GM19238 (cell line): ENCODE measurements at regions not wholly inside any gene's neighbourhood (a gene's known extent, or its start where the extent isn't known, plus 50 kb on each side); places are given as distances from the start of the nearest gene placed in this dataset.
A peak's percentile ranks its signal among the peaks of the same experiment; 100 is the strongest.

Experiments
- DNase-seq: peaks from one replicate; pipeline ENCODE4 v3.0.0; 2011; ENCODE audit warnings: low spot score; ENCODE audit not compliant: insufficient read length

GRCh38 chr5:148708854-148709253, 54.5 kb upstream of the HTR4 start:
- no peak for DNase-seq

- DNase-seq, result no peak
Measured at GRCh38 chr5:148711961-148712360, 57.6 kb upstream of the HTR4 start.

GRCh38 chr5:148713735-148714508, 59.6 kb upstream of the HTR4 start:
- DNase-seq, result no peak

GRCh38 chr5:148716716-148717115, 62.4 kb upstream of the HTR4 start:
- DNase-seq, result no peak

GRCh38 chr5:148717668-148718067, 63.3 kb upstream of the HTR4 start:
- DNase-seq, result no peak

GRCh38 chr5:148719605-148720004, 65.3 kb upstream of the HTR4 start:
- no peak for DNase-seq

GRCh38 chr5:148720257-148720656, 65.9 kb upstream of the HTR4 start:
- no peak for DNase-seq

GRCh38 chr5:148723143-148723542, 68.8 kb upstream of the HTR4 start:
- DNase-seq, result no peak

- no peak for DNase-seq
Measured at GRCh38 chr5:148725675-148726074, 71.3 kb upstream of the HTR4 start.

- DNase-seq, result no peak
Measured at GRCh38 chr5:148729182-148729581, 74.9 kb upstream of the HTR4 start.

- no peak for DNase-seq
Measured at GRCh38 chr5:148730270-148730669, 75.9 kb upstream of the HTR4 start.

GRCh38 chr5:148730942-148731898, 76.9 kb upstream of the HTR4 start:
- DNase-seq, result peak; percentile 20

- DNase-seq, result no peak
Measured at GRCh38 chr5:148732692-148733091, 78.4 kb upstream of the HTR4 start.

- no peak for DNase-seq
Measured at GRCh38 chr5:148733601-148734438, 79.5 kb upstream of the HTR4 start.

- DNase-seq, result no peak
Measured at GRCh38 chr5:148734518-148734917, 80.2 kb upstream of the HTR4 start.

GRCh38 chr5:148735301-148735835, 81.0 kb upstream of the HTR4 start:
- no peak for DNase-seq

- DNase-seq, result no peak
Measured at GRCh38 chr5:148739023-148739422, 84.7 kb upstream of the HTR4 start.

GRCh38 chr5:148739524-148739923, 85.2 kb upstream of the HTR4 start:
- no peak for DNase-seq

- DNase-seq, result no peak
Measured at GRCh38 chr5:148740079-148740858, 85.9 kb upstream of the HTR4 start.

GRCh38 chr5:148740966-148741742, 85.3 kb upstream of the ADRB2 start:
- no peak for DNase-seq
